Stimulated activated CD8-positive, alpha-beta memory T cell treated with anti-CD3 and anti-CD28 coated beads, Interleukin-12 subunit alpha, Interleukin-12 subunit beta, amount 100 ng/mL, for 24 hours (primary cell): ENCODE measurements at regions not wholly inside any gene's neighbourhood (a gene's known extent, or its start where the extent isn't known, plus 50 kb on each side); places are given as distances from the start of the nearest gene placed in this dataset.
A peak's percentile ranks its signal among the peaks of the same experiment; 100 is the strongest.

Source experiments
- DNase-seq: peaks from one replicate; pipeline ENCODE4 v3.0.0-alpha.2; 2020; ENCODE audit errors: extremely low read depth

DNA sequence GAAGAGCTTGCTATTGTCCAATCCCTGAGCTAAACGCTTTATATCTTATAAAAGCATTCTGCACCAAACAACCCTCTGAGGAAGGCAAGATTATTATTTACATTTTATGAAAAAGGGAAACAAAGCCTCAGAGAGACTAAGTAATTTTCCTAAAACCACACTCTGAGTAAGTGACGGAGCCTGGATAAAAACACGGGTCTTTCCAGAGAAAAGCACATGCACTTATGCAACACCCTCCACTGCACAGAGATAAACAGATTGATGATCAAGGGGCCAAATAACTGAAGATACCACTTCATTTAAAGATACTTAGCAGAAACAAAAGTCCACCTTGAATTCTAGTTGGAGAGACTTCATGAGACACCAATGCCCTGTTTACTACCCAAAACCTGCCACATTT, 214.7 kb upstream of the PDE10A start:
- no peak for DNase-seq

DNA sequence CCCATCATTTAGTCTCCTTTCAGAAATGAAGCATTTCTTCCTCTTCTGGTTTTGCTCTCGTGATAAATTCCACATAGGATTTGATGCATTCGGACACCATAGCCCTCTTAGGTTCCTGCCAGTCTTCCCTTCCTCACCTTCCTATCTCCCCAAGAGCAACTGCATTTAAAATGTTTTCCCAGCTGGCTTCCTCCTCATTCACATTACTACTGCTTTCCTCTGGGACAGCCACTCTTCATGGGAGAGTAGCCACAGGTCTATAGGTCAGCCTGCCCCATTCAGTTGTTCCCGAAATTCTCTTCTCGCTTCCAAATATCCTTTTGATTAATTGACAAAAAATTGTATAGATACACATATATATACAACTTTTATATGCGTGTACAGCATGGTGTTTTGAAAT, 214.2 kb upstream of the PDE10A start:
- no peak for DNase-seq

DNA sequence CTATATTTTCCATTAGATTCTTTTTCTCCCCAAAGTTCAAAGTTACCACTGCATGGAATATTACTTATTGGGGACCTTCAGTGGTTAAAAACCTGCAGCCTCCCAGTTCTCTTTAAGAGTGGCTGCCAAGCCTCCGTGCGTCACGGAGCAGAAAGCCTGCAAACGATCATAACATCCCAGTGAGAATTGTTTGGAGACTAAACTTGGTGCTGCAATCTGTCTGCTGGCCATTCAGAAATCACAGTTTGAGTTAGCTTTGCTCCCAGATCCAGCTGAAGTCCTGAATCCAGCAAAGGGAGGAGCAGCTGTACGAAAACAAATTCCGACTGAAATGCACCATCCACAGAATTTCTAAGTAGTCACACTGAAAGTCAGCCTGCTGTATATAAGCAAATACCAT, 213.5 kb upstream of the PDE10A start:
- no peak for DNase-seq

DNA sequence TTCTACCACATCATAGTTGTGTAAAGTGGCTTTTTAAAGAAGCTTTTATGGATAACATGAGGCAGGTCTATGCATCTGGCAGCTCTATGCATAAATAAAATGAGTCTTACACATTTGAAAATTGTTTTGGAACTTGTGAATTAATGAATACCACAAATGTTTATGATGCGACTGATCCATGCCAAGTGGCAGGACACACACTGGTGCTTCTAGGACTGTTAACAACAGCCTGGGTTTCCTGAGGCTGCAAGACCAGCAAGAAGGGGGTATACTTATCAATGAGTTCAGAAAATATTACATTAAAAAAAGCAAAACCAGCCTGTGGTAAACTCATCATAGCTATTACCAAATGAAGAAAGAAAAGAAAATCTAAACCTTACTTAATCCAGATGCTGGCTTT, 212.9 kb upstream of the PDE10A start:
- no peak for DNase-seq

DNA sequence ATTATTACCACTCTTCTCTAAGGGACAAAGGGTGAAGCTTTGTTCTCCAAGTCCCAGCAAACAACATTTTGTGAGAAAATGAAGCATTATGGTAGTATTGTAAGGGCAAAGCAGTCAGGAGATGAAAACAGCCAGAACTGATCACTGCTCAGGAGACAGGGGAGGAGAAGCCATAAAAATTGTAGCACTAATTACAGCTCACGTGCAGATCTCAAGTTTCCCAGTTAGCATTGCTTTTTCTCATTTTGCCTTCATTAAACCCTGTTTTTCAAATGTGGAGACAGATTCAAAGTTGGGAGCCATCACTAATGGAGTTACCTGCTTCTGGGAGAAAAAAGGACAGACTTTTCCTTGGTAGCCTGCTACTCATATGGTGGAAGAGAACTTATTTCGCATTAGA, 210.9 kb upstream of the PDE10A start:
- DNase-seq = no peak

DNA sequence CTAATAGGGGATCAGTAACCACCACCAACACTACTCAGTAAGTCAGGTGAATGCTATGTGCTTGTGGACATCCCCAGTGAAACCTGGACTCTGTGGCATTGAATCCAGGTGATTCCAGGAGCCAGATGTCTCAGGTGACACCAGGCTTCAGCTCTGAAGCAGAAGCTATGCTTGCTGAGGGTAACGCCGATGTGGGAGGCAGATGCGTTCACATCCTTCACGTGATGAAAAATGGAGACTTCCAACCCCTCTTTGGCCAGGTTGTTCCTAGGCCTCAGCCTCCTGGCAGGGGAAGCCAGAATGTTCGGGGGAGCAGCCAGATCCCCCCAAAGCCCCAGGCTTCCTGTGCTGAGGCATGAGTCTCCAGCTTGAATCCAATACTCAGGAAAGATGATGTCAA, 209.8 kb upstream of the PDE10A start:
- no peak for DNase-seq

DNA sequence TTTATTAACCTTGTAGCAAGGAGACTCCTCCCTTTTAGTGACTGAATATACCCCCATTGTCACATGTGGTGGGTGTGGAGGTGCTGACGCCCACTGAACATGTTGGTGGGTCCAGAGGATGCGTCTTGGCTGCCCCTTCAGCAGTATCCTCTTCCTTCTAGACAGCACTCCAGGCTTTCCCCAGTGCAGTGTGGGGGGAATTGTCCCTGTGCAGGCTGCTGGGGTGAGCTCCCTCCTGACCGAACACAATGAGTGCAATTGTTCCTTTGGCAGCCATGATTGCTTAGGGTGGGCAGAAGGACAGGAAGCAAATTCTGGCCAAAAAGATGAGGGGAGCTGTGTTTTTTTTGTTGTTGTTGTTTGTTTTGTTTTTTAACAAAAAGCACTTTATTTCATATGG, 209.3 kb upstream of the PDE10A start:
- no peak for DNase-seq

DNA sequence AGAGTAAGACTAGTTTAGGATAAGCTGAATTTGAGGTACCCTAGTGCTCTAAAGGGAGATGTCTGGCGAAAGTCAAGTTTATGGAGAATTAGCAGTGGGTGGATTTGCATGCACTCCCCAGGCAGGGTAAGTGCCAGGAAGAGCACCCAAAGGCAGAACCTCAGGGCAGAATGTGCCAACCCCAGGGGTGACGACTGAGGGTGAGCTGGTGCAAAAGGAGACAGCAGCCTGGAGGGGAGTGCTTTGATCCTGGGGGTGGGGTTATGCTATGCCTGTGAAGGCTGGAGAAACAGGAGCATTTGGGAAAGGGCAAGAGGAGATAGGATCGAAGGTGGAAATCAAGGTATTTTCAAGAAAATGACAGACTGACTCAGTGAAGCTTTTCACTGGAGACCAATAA, 208.5 kb upstream of the PDE10A start:
- DNase-seq = no peak

DNA sequence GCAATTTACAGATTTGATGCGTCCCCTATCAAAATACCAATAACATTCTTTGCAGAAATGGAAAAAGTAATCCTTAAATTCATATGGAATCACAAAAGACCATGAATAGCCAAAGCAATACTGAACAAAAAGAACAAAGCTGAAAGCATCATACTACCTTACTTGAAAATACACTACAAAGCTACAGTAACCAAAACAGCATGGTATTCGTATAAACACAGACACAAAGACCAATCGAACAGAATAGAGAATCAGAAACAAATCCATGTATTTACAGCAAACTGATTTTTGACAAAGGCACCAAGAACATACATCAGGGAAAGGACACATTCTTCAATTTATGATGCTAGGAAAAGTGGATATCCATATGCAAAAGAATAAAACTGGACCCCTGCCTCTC, 206.5 kb upstream of the PDE10A start:
- DNase-seq = no peak

DNA sequence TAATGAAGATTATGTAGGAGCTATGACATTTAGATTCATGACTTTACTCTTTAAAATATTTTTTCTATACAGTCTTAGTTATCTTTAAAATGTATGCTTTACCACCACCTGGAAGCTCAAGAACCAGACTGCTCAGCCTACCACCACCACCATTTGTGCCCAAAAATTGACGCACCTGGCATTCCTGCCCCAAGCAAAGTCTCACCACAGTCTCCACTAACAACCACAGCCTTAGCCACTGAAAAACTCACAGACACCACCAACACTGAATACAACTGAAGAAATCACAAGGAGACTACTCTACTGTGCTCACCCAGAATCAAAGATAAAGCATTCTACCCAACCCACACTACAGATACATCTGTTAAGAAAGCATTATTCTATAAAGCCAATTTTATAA, 201.9 kb upstream of the PDE10A start:
- no peak for DNase-seq

DNA sequence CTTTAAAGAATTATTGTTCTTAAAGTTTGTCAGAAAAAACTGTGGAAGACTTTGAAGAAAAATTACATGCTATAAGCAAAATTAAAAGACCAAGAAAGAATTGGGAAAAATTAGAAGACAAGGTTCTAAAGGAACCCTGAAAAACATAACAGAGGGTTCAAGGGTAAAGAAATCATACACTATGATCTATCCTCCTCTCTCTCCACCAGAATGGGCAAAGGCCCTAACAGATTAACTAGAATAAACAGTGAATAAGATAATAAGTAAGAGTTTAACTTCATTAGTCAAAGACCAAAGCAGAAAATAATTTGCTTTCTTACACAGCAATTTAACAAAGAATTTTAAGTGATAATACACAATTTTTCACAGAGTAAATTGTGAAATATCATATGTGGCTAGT, 201.2 kb upstream of the PDE10A start:
- no peak for DNase-seq

DNA sequence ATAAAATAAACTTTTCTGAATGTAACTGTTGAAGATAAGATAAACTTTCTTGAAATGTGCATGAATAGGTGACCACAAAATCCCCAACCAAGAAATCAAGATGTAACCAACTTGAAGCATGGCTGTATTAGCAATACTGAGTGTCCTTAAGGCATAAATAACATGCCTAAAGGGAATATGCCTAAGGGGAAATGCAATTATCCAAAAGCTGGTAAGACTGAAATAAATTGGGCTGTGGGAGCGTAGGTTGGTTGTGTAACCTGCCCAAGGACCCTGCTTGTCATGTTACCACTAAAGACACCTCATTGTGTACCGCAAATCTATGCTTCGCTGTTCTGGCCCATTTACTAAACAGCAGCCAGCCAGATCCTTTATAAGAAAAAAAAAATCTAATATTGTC, 200.8 kb upstream of the PDE10A start:
- no peak for DNase-seq

DNA sequence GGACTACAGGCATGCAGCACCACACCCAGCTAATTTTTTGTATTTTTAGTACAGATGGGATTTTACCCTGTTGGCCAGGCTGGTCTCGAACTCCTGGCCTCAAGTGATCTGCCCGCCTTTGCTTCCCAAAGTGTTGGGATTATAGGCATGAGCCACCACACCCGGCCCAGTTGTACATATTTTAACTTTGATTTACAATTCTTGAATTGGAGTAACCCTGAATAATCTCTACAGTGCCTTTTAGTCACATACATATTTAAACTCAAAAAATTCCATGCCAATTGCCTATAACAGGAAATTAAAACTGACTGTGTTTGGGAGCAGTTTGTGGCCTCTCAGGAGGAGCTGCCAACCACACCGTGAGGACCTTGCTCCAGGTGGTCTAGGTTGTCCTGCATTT, 199.8 kb upstream of the PDE10A start:
- DNase-seq = no peak

DNA sequence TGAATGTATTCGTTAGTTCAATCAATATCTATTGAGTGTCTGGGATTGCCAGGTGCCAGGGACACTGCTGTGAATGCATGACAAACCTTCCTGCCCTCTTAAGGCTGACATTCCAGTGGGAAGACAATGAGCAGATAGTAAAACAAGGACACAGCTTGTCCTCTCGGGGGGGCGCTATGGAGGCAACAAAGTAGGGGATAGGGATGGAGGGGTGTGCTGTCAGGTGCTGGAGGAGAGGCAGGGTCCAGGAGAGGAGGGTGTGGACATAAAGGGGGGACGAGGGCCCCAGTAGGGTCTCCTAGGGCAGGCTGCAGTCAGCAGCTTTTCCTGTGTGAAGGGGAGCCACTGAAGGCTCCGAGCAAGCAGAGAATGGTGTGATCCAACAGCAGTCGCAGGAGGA, 198.2 kb upstream of the PDE10A start:
- DNase-seq = no peak

DNA sequence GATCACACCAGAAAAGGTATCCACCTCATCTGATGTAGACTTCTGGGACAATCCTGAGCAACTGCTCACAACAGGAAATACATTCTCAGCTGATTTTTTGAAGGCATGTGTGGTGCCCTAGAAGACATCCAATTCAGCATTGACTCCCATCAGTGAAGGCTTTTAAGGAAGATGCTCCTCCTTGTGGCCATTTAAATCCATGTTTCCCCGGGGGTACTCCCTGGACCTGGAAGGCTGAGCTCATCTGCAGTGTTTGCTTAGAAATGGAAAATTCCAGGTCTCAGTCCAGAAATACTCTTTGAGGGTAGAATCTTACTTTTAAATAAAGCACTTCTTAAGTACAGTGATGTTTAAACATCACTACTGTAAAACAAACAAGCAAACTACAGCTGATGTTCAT, 195.5 kb upstream of the PDE10A start:
- no peak for DNase-seq

DNA sequence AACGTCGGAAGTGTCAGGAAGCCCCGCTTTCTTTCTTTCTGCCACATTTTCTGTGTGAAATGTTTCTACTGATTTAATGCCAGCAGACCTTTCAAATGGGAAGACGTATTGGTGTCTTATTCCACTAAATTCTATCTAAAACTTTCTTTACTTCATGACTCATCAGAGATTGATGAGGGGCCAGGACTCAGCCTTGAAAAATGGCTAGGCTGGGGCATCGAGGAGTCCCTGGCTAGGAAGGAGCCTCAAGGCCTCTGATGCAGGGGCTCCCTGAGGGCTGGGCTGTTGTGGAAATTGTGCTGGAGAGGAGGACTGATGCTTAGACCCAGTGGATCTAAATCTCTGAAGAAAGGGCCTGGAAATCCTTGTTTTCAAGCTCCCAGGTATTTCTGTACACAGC, 192.8 kb upstream of the PDE10A start:
- DNase-seq = no peak

DNA sequence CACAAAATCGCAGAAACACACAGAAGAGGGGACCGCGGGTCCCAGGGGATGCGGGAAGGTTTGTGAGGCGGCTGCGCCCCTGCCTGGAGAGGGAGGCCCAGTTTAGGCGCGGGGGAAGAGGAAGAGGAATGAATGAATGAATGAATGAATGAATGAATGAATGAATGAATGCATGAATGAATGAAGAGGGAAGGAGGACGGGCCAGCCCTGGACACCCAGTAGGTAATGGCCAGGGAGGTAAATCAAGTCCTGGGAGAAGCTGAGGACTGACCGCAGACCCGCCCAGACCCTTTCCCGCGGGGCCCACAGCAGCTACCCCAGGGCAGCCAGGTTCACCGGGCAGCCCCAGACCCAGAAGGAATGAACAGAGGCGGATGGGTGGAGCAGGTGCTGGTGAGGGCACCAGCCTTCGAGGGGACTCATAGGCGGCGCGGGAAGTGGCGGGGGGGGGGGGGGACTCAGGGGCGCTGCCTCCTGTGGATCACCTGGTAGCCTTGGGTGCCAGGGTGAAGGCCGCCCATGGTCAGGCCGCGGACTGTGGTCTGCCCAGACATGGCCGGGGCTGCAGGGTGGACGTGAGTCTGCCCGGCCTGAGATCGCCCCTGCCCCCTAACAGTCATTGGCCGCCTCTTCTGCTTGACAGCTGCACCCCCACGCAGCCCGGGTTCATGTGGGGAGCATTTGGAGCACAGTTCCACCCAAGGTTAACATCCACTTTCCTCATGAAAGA, 192.0 kb upstream of the PDE10A start:
- DNase-seq = no peak

DNA sequence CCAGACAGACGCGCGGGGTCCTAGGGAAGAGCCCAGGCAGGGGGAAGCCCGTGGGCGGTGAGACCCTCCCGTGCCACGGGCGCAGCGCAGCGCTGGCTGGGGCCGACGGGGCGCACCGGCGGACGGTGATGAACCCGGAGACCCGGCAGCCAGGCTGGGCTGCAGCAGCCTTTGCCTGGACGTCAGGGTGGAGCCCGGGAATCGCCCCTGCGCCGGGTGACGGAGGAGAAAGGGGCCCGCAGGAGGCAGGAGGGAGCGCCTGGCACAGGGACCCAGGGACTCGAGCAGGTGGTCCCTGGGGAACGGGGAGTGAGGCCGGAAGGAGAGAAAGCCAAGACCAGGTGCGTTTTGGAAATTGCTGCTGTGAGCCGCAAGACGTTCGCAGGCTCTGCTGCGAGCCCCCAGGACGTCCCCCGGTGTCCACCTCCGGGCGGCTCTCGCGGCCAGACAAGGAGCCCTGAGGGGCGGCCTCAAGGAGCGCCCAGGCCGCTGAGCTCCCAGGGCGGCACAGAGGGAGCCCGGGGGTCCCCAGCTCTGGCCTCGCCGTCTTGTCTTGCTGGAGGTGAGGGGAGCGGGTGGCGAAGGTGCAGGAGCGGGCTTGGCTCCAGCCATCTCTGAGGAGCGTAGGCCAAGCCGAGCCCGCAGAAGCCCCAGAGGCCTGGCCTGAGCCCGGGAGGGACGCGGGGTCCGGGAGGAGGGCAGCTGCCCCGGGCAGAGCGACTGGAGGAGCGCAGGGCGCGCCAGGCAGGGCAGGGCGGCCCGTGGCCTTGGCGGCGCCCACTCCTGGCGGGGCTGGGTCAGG, 191.2 kb upstream of the PDE10A start:
- no peak for DNase-seq

DNA sequence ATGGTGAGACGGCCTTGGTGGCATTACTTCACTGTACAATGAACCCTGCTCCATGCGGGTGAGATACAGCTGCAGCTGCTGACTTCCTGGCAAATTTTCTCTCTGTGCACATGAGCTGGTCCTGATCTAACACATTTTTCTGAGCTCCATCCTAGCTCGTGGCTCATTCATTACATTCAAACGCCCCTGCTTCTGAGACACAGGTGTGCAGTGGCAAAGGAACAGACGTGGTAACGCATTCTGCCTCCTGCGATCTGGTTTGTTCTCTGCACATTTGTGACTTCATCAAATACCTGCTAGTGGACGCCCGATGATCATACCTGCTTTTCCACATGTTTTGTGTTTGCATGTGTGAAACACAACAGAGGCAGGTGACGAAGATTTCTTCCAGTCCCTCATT, 189.6 kb upstream of the PDE10A start:
- DNase-seq = no peak

DNA sequence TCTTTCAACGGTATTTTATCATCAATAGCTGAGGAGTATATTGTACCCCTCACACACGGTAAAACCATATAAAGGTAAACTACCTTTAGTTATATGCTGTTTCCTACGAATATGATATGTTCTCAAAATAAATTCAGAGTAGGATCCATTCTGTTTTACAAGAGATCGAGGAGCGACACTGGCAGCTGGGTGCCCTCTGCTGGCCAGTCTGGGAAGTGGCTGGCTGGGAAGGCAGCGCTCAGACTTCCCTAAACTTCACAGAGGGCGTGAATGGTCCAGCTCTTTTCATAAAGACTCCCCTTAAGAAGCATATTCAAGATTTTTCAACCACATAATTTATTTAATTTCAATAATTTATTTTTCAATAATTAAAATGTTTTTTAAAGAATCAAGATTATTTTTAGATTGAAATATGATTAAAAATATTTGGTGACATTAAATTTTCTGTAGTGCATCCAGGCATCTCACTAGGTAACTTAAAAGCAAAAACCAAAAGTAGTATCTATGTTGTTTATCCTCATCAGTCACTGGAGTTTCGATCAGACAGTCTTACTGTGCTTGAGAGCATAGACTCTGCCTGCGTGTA, 187.5 kb upstream of the PDE10A start:
- peak; percentile 19 for DNase-seq

DNA sequence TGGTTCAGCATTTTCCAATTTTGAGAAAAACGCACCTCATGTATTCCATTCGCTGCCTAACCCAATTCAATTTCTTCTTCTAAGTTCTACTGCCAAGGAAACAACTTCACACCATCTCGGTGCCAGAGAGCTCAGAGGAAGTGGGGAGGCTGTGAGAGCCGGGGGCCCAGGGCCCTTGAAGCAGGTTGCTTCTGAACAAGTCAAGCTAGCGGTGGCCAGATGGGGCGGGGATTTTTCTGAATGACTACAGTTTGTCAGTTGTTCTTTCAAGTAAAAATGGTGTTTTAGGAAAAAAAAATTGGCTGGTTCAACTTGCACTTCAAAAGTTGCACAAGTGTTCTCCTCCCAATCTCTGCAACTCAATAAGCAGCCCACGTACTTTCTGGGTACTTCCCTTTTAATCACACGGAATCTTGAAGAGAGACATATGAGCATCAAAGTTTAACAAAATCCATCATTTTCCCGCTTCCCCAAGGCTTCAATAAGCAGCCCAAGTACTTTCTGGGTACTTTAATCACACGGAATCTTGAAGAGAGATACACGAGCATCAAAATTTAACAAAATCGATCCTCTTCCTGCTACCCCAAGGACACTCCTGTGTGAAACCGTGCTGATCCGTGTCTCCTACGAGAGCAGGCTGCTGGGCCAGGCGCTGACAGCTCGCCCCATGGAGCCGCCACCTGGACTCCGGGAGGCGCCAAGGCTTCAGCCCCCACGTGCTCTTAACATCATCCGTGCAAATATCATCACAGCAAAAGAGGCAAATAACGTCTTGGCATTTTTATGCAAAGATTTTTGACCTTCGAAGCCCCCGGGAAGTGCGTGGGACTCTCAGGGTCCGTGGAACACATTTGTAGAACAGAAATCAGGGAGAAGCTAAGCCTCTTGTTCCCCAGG, 186.7 kb upstream of the PDE10A start:
- no peak for DNase-seq

DNA sequence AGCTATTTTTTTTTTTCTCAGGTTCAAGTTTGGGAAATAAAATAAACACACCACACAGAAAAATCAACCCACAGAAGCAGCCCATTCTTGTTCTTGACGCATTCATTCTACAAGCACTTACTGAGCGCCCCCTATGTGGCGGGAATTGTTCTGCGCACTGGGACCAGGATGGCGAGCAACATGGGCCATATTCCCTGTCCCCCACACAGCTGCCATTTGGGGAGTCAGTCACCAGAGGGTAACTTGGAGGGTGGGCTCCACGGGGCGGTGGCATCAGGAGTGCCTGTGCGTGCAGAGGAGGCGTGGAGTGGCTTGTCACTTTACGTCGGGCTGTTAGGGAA, 185.0 kb upstream of the PDE10A start:
- no peak for DNase-seq
